Smooth muscle cell of the brain vasculature (primary cell): ENCODE measurements at regions not wholly inside any gene's neighbourhood (a gene's known extent, or its start where the extent isn't known, plus 50 kb on each side); places are given as distances from the start of the nearest gene placed in this dataset.
A peak's percentile ranks its signal among the peaks of the same experiment; 100 is the strongest.
"Not testable (repeated sequence)": the region's sequence is repeated elsewhere in the genome, so short reads cannot be mapped to it uniquely, and the experiment has no call there.

Experiments
- DNase-seq: peaks from one replicate; pipeline ENCODE4 v3.0.0-alpha.2; 2012; ENCODE audit warnings: low read depth, low spot score

DNA sequence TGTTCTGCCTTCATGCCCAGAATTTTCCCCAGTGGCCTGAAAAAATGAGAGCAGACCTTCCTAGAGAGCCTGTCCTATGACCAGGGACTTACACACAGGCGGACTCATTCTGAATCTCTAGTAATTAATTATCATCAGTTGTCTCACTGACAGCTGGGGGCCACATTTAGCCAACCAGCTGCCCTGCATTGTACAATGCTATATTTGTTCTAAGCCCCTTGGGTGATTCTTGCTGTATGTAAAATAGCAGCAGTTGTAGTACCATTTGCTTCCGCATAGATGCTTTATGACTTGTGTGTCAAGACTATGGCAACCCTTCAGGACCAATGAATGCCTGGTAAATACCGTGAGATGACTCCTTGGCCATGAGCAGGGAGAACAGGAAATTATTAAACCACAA is 415.4 kb upstream of the SEMA6A start:
- DNase-seq, result no peak

DNA sequence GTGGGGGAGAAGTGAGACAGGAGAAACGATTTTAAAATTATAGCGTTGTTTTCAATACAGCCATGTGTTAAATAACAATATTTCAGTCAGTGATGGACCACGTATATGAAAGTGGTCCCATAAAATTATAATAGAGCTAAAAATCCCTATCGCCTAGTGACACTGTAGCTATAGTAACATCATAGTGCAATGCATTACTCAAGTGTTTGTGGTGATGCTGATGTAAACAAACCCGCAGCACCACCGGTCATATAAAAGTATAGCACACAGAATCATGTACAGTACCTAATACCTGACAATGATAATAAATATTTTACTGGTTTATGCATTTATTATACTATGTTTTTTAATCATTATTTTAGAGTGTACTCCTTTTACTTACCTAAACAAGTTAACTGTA is 407.4 kb upstream of the SEMA6A start:
- DNase-seq, result no peak

DNA sequence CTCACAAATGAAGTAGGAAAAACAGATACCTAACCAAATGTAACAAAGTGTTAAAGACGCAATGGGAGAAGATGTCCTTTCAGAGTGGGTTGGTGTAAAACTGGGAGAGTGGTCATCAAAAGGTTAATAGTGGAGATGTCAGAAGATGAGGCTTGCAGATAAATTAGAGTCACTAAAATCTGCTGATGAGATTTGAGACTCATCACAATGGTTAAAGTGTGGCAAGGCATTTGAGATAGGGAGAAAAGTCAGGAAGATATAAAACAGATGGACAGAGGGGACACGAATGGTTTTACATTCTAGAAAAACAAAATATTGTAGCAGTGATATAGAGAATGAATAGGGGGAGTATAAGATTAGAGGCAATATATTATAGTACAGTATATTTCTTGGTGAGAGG is 406.0 kb upstream of the SEMA6A start:
- DNase-seq, result no peak

DNA sequence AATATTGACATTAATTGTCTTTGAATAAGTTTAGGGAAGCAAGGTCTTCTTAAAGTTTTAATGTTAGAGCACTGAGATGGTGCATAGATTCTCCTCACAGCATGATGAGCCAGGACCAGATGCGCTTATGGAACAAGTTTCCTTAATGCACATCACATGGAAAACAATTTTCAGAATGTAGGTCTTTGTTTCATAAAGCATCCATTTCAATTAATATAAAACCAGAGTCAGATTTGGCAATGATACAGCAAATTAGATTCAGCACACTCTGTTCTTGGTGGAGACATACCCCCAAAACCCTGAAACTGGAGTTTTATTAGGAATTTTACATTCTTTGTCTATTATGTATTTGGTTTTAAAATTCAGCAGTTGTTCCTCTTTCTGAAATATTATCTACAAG is 402.1 kb upstream of the SEMA6A start:
- no peak for DNase-seq

DNA sequence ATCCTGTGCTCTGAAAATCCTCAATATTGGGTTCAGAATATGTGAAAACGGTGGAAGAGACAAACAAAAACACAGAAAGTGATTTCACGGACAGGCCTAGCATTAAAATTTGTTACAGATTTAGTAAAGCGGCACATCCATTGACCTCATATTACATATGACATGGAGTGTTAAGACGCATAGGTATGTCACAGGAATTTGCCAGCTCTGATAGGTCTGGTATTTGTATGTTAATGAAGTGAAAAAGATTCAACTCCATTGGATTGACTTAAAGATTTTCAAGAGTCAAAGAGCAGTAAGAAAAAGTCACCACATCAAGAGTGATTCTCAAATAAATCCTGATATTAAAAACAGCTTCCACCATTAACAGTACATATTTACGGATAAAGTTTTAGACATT is 396.5 kb upstream of the SEMA6A start:
- DNase-seq, result no peak

DNA sequence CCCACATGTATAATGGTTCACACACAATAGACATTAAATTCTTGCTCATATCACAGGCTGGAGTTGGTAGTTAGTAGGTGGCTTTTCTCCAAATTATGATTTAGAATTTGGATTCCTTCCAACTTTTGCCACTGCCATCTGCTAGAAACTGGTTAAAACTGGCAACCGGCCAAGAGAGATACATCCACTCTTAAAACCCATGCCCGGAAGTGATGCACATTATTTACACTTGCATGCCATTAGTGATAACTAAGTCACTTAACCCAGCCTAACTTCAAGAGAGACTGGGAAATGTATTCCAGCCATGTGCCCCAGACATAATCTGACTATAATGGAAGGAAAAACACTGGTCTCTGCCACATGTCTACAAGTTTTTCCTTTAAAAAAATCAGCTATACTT is 395.7 kb upstream of the SEMA6A start:
- no peak for DNase-seq

DNA sequence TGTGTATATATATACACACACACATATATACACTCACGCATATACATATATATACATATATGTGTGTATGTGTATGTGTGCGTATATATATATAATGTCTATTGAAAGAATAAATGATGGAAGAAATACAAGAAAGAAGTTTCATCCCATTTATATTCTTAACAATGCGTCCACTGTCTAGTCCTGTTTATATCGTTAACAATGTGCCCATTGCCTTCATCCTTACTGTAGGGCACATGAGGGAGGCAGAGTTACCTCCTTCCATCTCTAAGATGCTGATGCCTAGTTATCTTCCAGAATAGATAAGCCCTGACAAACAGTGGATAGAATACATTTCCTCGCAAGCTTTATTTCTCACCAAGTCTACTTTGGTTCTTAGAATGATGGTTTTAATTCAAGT is 389.8 kb upstream of the SEMA6A start:
- no peak for DNase-seq

DNA sequence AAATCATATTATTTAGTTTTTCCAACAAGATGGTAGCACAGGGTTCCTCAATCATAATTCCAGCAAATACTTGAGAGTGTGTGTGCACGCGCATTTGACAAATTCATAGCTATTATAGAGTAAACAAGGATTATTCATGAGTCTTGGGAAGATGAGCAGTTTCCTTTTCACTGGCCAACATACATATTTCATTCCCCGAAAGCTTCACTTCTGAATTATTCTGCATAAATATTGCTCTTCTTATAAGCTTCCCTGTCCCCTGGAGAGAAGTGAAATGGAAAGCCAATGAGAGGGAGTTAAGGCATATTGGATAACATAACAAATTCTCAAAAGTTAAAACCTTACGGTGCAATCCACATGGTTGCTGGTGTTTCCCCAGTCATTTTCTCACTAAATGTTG is 386.4 kb upstream of the SEMA6A start:
- DNase-seq, result no peak

DNA sequence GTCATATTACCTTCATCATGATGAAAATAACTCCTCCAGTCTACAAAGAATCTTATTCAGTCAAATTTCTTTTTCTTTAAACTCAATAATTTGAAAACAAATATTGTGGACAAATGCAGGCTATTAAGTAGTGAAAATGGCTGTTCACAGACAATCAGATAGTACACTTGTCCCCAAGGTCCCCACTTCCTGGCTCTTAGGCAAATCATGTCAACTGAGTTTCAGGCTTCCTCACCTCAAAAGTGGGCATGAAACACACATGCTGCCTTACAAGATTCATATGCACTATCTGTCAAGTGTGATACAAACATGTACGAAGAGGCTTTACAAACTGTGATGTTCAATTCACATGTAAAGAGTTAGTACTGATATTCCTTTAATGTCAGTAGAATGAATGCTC is 385.2 kb upstream of the SEMA6A start:
- DNase-seq, result no peak

DNA sequence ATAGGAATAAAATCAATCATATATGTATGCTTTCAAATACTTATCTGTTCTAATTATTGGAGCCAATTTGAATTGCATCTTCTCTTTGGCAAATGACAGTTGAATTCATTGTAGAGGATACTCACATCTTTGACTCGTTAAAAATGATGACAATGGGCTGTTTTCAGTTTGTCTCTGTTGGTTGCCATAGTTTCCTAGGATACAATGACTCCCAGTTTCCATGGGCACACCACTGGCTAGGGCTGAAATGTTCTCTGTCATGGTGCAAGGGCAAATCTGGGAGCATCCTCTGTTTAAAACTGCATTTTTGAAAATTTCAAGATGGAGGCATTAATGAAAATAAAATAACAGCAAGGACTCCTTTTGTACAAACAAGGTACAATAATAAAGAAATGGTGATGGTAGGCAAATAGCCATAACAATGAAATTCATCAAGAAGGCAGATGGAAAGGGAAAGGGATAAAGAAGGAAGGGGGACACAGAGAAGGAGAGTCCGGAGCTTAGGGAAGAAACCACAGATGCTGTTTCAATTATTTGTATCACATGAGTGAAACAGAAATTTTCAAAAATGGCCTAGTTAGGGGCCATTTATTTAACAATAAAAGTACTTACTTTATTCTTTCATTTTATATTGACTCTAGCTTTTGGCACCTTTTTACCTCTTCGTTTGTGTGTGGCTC is 378.8 kb upstream of the SEMA6A start:
- DNase-seq, result no peak

DNA sequence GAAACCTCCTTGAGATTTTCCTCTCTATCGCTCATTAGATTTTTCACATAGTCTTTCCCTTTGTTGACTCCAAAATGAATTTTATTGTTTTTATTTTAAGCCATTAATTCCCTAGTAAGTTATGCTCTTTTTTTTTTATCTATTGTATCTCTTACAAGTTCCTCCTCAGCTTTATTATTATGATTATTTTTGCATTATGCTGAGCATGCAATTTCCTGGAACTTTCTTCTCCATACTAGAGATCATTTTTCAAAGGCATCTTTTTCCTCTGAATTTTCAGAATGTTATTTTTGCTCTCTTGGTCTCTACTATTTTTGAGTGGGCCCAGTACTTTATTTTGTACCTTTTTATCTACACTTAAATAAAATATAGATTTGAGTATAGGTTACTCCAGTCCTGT is 376.6 kb upstream of the SEMA6A start:
- no peak for DNase-seq

DNA sequence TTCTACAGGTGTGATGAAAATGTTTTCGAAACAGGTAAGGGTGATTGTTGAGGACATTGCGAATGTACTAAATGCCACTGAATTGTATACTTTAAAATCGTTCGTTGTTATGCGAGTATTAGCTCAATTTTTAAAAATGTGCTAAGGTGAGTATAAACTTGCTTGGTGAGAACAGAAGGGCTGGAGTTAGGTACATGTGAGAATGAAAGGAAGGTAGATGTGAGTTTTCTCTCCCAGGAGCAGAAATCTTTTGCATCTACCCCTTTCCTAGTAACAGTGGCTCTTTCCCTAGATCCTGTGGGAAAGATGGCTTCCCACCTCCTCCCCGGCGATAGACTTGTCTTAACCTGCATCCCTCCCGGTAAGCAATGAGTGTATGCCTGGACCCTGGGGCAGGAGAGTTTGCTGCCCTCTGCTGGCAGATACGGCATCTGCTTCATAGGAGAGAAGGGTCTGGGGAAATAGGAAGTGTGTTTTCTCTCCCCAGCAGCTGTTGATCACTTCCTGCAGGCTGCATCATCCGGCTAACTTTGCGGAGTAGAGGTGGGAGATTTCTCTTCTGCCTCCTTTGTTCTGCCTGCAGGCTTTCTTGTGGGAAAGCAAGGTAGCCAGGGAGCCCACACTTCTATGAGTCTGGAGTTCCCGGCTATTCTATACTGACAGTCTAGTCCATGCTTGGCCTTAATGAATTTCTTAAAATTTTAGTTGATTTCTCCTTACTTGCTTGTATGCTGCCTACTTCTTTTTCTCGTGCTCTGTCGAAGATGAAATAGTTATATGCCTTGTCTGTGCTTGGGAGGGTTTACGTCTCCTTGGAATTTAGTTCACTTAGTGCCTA is 373.3 kb upstream of the SEMA6A start:
- peak; percentile 10 for DNase-seq

DNA sequence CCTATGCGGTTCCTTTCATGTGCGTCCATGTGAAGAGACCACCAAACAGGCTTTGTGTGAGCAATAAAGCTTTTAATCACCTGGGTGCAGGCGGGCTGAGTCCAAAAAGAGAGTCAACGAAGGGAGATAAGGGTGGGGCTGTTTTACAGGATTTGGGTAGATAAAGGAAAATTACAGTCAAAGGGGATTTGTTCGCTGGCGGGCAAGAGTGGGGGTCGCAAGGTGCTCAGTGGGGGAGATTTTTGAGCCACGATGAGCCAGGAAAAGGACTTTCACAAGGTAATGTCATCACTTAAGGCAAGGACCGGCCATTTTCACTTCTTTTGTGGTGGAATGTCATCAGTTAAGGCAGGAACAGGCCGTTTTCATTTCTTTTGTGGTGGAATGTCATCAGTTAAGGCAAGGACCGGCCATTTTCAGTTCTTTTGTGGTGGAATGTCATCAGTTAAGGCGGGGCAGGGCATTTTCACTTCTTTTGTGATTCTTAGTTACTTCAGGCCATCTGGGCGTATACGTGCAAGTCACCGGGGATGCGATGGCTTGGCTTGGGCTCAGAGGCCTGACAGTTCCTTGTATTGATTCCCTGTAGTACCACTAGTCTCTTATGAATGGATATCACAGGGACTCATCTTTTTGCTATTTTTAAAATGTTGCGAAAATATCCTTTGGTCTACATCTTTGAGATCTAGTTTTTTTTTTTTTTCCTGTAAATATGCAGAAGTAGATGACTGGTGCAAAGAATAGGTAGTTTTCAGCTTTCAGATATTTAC is 371.2 kb upstream of the SEMA6A start:
- DNase-seq, result not testable (repeated sequence)

DNA sequence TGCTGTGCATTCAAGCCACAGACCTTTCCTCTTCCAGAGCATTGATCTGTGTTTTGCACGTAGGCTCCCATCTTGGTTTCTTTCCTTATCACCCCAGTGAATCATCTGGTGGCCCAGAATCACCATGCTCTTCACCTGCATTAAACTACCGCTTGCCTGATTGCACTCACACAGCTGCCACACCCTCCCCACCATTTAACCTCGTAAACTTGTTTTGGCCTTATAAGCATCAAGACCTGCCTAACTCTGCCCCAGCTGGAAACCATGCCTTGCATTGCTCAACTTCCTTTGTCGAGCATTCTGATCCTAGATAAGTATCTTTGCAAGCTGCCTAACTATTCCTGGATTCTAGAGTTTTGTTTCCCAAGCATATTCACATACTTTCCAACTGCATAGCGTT is 369.6 kb upstream of the SEMA6A start:
- DNase-seq, result no peak

DNA sequence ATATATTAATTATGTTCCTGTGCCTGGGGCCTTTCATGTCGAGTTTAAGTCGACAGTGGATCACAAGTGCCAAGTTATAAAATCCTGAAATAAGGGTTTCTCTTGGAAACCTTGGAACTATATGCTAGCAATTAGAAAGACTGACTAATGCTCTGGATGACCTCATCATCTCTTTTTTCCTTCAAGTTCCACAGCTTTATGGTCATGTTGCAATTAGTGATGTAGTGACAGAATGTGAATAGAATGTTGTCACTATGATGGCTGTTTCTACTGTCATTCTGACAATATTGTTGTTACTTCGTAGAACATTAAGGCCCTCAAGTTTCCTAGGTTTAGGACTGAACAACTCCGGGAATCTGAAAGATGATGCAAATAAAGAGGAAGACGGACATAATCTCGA is 368.0 kb upstream of the SEMA6A start:
- no peak for DNase-seq

DNA sequence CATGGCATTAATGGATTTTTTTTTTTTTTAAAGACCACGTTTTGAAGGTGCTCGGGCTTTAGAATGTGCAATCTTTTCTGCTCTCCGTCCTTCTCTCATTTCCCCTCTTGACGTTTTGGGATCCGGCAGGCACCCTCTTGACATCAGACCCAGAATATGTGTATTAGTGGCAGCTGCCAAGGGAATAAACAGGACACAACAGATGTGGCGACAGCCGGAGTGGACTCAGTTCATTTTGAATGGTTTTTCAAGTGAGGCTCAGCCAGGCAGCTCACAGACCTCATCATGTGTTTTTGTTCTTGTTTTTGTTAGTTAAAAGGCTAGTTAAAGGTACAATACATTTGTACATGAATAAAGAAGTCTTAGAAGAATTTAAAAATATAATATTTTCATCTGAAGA is 365.0 kb upstream of the SEMA6A start:
- no peak for DNase-seq

DNA sequence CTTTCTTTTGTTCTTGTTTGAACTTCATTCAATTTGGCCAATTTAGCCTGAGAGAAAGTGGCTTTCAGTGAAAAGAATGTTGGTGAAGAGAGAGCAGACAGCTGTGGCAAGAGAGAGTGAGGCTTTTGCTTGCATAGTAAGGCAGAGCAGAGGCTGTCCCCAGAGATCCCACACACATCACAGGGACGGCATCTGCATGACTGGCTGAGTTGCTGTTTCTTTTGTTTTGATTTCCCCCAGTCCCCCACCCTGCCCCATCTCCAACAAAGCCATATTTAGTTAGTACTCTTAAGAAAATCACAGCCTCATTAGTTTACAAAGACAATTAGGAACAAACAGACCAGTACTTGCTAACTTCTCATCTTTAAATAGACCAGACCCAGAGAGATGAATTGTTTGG is 363.9 kb upstream of the SEMA6A start:
- DNase-seq, result no peak

DNA sequence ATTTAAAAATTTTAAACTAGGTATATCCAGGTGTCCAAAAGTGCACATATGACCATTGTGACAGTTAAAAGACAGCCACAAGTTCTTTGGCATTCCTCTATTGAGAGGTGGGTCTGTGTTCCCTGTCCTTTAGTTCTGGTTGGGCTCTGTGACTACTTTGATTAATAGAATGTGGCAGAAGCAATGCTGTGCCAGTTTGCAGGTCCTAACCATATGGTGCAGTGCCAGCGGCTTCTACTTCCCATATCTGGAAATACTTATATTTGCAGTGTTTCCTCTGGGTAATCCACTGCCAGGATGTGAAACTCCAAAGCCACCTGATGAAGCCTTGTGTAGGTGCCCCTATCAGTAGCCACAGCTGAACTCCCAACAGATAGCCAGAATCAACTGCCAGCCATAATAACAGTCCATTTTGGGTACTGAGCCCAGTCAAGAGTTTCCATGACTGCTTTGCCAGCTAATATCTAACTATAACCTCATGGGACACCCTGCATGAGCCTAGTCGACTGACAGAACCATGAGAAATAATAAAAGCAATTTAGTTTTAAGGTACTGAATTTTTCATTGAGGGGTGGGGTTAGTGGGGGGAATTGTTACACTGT is 361.0 kb upstream of the SEMA6A start:
- no peak for DNase-seq

DNA sequence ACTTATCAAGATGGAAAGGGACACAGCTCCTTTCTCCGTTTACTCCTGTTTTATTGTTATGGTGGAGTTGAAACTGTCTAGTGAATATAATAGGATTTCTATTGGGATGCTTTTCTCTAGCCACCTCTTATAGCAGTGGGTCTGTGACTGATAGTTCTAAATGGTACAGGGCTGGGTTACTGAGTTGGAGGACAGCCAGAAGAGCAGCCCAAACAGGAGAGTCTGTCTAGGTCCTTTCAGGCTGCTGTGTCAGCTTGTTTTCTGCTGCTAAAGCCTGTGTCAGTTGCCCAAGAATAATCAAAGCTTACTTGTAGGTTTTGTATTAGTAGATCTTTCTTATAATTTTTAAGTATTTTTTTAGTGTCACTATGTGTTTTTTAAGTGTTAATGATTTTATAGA is 356.0 kb upstream of the SEMA6A start:
- DNase-seq, result no peak

DNA sequence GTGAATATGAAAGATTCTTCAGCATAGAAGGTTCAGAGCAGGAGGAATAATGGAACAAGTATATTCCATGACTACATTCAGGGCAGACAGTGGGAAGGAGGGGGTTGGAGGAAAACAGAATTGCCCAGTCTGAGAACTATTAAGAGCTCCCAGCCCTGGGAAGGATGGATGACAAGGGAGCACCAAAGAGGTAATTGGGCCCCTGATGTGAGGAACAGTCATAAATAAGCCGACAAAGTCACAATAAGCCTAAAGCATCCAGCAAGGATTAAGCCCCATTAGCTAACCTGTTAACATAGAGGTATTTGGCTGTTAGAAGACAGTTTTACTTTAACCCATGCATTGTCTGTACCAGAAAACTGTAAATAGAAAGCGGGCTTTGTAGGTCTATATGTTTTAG is 348.7 kb upstream of the SEMA6A start:
- DNase-seq, result no peak

DNA sequence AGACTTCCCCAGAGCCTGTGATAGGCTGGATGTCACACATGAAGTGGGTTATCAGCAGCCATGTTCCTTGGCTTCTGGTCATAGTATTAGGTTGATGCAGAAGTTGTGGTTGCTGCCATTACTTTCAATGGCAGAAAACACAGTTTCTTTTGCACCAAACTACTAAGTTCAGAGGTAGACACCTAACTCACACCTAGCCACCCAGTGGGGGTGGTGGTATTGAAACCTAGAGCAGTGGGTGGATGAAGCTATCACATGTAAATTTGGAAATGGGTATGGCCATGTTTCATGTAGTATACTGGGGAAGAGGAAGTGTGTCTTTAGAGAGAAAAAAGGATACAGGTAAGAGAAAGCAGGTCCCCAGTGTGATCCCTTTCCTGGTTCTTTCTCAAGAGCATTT is 347.9 kb upstream of the SEMA6A start:
- DNase-seq, result no peak

DNA sequence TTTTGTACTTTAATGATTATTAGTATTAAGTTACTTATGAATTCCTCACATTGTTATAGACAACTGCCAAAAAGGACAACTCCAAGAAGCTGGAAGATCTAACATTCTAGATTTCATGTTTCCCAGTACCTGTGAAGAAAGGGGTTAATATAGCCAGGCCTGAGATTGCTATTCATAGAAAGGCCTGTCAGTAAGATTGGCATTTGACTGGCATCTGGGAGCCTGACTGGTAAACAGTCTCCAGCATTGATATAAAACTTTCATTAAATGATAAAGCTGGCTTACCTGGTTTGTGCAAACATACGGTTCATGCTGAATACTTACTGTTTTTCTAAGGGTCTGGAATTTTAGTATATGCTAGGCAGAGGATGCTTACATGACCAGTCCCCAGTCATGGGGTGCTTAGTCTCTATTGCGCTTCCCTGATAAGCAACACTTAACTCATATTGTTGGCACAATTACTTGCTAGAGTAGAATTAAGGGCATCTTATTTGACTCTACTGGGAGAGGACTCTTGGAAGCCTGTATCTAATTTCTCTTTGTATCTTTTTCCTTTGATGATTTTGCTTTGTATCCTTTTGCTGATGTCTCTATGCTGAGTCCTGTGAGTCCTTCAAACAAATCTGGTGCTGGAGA is 340.4 kb upstream of the SEMA6A start:
- no peak for DNase-seq
